Left ventricle myocardium inferior (tissue), 1 donor: ENCODE measurements at regions not wholly inside any gene's neighbourhood (a gene's known extent, or its start where the extent isn't known, plus 50 kb on each side); places are given as distances from the start of the nearest gene placed in this dataset.
"Not testable (repeated sequence)": the region's sequence is repeated elsewhere in the genome, so short reads cannot be mapped to it uniquely, and the experiment has no call there.

Source experiments
- DNase-seq: peaks from one replicate; pipeline ENCODE4 v3.0.0-alpha.2; 2020
- H3K27ac ChIP-seq: fragments of 200-600 bp; replicated peaks from 2 replicates; pipeline ENCODE4 v1.8.0; 2021
- H3K27me3 ChIP-seq: fragments of 200-600 bp; 2 replicates; pipeline ENCODE4 v1.8.0; 2021; ENCODE audit warnings: low read depth
- H3K36me3 ChIP-seq: fragments of 200-600 bp; 2 replicates; pipeline ENCODE4 v1.8.0; 2021
- H3K4me1 ChIP-seq: fragments of 200-600 bp; 2 replicates; pipeline ENCODE4 v1.8.0; 2021
- H3K4me3 ChIP-seq: fragments of 200-600 bp; 2 replicates; pipeline ENCODE4 v1.8.0; 2021; ENCODE audit warnings: mild to moderate bottlenecking, moderate library complexity
- H3K9me3 ChIP-seq: fragments of 200-600 bp; replicated peaks from 2 replicates; pipeline ENCODE4 v1.8.0; 2021
- intact Hi-C: fragments of 100-400 bp; cut with micrococcal nuclease; formaldehyde crosslinking; loops from one replicate; pipeline ENCODE4 v1.11.0; 2022
- TF ChIP-seq, protein P1 (sequence below): fragments of 200-600 bp; IDR thresholded peaks from 2 replicates; pipeline ENCODE4 v1.8.0; 2021; ENCODE audit warnings: antibody characterized with exemption, mild to moderate bottlenecking, borderline replicate concordance
- donor health status: DM: no; HTN: yes; CAD: no; lungs with severe emphysema.

DNA sequence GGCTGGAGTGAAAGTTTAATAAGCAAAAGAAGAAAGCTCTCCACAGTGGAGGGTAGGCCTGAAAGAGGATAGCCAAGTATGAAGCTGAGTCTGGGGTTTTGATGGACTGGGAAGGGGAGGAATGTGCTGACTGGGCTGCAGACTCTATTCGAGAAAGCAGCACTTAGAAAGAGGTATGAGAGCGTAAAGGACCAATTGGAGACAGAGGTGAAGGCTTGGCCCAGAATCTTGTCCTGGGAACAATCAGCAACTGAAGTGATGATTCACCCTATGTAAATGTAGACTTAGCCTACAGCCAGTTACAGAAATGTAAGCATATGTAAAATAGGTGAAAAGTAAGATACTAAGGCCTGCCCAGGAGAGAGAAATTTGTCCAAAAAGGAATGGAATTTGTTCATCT is 111.2 kb upstream of the HSFY2 start:
- no peaks in the 10 kb centered on the region for H3K9me3 ChIP-seq
- no peak overlapping the region for H3K4me3 ChIP-seq
- intact Hi-C loops: no loop called here
- H3K27me3 ChIP-seq: no peaks in the 10 kb centered on the region
- no peak for DNase-seq
- H3K27ac ChIP-seq: no peak overlapping the region
- TF ChIP-seq, protein P1, sequence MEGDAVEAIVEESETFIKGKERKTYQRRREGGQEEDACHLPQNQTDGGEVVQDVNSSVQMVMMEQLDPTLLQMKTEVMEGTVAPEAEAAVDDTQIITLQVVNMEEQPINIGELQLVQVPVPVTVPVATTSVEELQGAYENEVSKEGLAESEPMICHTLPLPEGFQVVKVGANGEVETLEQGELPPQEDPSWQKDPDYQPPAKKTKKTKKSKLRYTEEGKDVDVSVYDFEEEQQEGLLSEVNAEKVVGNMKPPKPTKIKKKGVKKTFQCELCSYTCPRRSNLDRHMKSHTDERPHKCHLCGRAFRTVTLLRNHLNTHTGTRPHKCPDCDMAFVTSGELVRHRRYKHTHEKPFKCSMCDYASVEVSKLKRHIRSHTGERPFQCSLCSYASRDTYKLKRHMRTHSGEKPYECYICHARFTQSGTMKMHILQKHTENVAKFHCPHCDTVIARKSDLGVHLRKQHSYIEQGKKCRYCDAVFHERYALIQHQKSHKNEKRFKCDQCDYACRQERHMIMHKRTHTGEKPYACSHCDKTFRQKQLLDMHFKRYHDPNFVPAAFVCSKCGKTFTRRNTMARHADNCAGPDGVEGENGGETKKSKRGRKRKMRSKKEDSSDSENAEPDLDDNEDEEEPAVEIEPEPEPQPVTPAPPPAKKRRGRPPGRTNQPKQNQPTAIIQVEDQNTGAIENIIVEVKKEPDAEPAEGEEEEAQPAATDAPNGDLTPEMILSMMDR: no peak
- no peaks in the 10 kb centered on the region for H3K36me3 ChIP-seq
- H3K4me1 ChIP-seq: no peaks in the 10 kb centered on the region

DNA sequence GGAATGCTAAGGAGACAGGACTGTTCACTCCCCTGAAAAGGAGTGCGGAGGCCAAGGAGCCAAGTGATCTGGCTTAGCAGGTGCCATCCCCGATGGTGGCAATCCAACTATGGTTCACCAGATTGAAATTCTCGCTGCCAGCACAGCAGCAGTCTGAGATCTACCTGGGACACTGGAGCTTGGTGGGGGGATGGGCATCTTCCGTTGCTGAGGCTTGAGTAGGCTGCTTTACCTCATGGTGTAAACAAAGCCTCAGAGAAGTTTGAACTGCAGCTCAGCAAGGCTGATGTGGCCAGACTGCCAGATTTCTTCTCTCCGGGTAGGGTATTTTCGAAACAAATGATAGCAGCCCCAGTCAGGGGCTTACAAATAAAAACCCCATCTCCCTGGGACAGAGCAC is 95.6 kb upstream of the HSFY2 start:
- not testable (repeated sequence) for H3K27ac ChIP-seq, H3K4me3 ChIP-seq, H3K27me3 ChIP-seq

GRCh38 chrY:18866887-18867551 is 93.5 kb upstream of the HSFY2 start:
- H3K4me1 ChIP-seq, H3K4me3 ChIP-seq, H3K9me3 ChIP-seq, H3K27me3 ChIP-seq, DNase-seq, intact Hi-C loops, H3K27ac ChIP-seq, H3K36me3 ChIP-seq: not testable (repeated sequence)

More for the DNA sequence above, 95.6 kb upstream of the HSFY2 start:
- H3K36me3 ChIP-seq, DNase-seq, intact Hi-C loops, H3K4me1 ChIP-seq, H3K9me3 ChIP-seq: not testable (repeated sequence)

GRCh38 chrY:18860856-18861255 is 87.3 kb upstream of the HSFY2 start:
- H3K27me3 ChIP-seq, H3K4me1 ChIP-seq, H3K27ac ChIP-seq, DNase-seq, intact Hi-C loops, H3K4me3 ChIP-seq, H3K36me3 ChIP-seq, H3K9me3 ChIP-seq: not testable (repeated sequence)

DNA sequence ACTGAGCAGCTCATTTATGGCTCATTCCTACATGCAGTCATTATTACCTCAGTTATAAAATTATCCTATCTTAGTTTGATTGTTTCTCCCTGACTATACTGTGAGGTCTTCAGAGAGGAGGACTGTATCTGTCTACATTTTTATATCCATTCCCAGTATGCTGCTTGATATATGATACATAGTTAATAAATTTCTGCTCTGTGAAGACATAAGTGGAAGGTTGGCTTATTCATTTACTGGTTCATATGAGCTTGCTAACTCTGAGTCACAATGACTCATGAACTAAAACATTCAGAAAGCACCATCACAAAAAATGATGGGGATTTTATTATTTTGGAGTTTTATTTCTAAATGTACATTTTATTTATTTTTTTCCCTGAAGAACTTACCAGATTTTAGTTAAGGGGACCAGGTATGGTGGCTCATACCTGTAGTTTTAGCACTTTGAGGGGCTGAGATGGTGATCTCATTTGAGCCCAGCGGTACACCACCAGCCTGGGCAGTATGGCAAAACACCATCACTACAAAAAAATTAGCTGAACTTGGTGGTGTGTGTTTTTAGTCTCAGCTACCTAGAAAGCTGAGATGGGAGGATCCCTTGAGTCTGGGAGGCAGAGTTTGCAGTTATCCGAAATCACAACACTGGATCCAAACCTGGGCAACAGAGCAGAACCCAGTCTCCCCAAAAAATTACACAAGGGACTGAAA is 85.1 kb upstream of the HSFY2 start:
- H3K27me3 ChIP-seq, H3K4me3 ChIP-seq, intact Hi-C loops, H3K36me3 ChIP-seq, H3K9me3 ChIP-seq, H3K27ac ChIP-seq, DNase-seq, H3K4me1 ChIP-seq: not testable (repeated sequence)

GRCh38 chrY:18855184-18855583 is 81.6 kb upstream of the HSFY2 start:
- intact Hi-C loops, H3K27me3 ChIP-seq, H3K4me3 ChIP-seq, H3K36me3 ChIP-seq, H3K9me3 ChIP-seq, H3K4me1 ChIP-seq, H3K27ac ChIP-seq, DNase-seq: not testable (repeated sequence)

GRCh38 chrY:18853323-18853722 is 79.8 kb upstream of the HSFY2 start:
- H3K9me3 ChIP-seq, H3K4me3 ChIP-seq, H3K4me1 ChIP-seq, DNase-seq, H3K36me3 ChIP-seq, intact Hi-C loops, H3K27ac ChIP-seq, H3K27me3 ChIP-seq: not testable (repeated sequence)

GRCh38 chrY:18836643-18837042 is 63.1 kb upstream of the HSFY2 start:
- H3K4me1 ChIP-seq, intact Hi-C loops, DNase-seq, H3K4me3 ChIP-seq, H3K27me3 ChIP-seq, H3K27ac ChIP-seq, H3K36me3 ChIP-seq, H3K9me3 ChIP-seq: not testable (repeated sequence)
